Sigmoid colon (tissue), 6 donors: ENCODE measurements at regions not wholly inside any gene's neighbourhood (a gene's known extent, or its start where the extent isn't known, plus 50 kb on each side); places are given as distances from the start of the nearest gene placed in this dataset.
"Not testable (repeated sequence)": the region's sequence is repeated elsewhere in the genome, so short reads cannot be mapped to it uniquely, and the experiment has no call there.

Source experiments
- DNase-seq: peaks from one replicate; pipeline ENCODE4 v3.0.0-alpha.2; 2019
- H3K27ac ChIP-seq, 4 donors: fragments of 200-600 bp; sonication (generic); one replicate each; pipeline ENCODE4 v1.5.1; 2016 to 2019; ENCODE audit warnings: mild to moderate bottlenecking in 1 of 4
- H3K27me3 ChIP-seq, 3 donors: fragments of 200-600 bp; sonication (generic); one replicate each; pipeline ENCODE4 v1.5.1; 2019; ENCODE audit warnings: mild to moderate bottlenecking in 1 of 3
- H3K36me3 ChIP-seq, 4 donors: fragments of 200-600 bp; sonication (generic); one replicate each; pipeline ENCODE4 v1.5.1; 2016 to 2019
- H3K4me1 ChIP-seq, 4 donors: fragments of 200-600 bp; sonication (generic); one replicate each; pipeline ENCODE4 v1.5.1; 2017 to 2019
- H3K4me3 ChIP-seq, 4 donors: fragments of 200-600 bp; sonication (generic); one replicate each; pipeline ENCODE4 v1.5.1; 2017 to 2019; ENCODE audit warnings: mild to moderate bottlenecking in 2 of 4, moderate library complexity in 1 of 4
- H3K9me3 ChIP-seq, 4 donors: fragments of 200-600 bp in 3 of 4; sonication (generic) in 3 of 4; one replicate each; pipeline versions ENCODE4 v1.5.1 to v1.6.1; 2013 to 2019
- CTCF ChIP-seq, 4 experiments: fragments of 450-650 bp in 3 of 4; fragments of 200-600 bp in 1 of 4; IDR thresholded peaks; one replicate each; pipeline ENCODE4 v1.5.1; 2016 to 2019; ENCODE audit warnings: antibody characterized with exemption in 4 of 4, mild to moderate bottlenecking in 3 of 4, moderate library complexity in 2 of 4
- EP300 ChIP-seq, 4 donors: sonication (generic); formaldehyde crosslinking; IDR thresholded peaks; one replicate each; pipeline ENCODE4 v1.6.1; 2017; ENCODE audit warnings: antibody characterized with exemption in 4 of 4
- POLR2A ChIP-seq, 2 donors: fragments of 450-650 bp; IDR thresholded peaks; one replicate each; pipeline ENCODE4 v1.6.1; 2016; ENCODE audit warnings: antibody characterized with exemption in 2 of 2, mild to moderate bottlenecking in 2 of 2, moderate library complexity in 2 of 2
- POLR2AphosphoS5 ChIP-seq, 4 donors: sonication (generic); formaldehyde crosslinking; IDR thresholded peaks; one replicate each; pipeline ENCODE4 v1.6.1; 2017; ENCODE audit warnings: antibody characterized with exemption in 4 of 4
- WGBS, 2 donors: extraction: QIAGEN DNeasy Blood & Tissue Kit; methylation state at CpG; one replicate each; pipeline ENCODE4 v1.1.7; 2013; 5-methylcytosine and 5-hydroxymethylcytosine counted together
- intact Hi-C: fragments of 100-400 bp; cut with DNase I; formaldehyde crosslinking; loops from one replicate; pipeline ENCODE4 v1.15.1; 2023
- donor health status: healthy with polysubstance abuse.
- donor health status: healthy.

GRCh38 chr7:149561072-149561471, 63.5 kb upstream of the ZNF746 start:
- intact Hi-C loops: no loop called here
- TF ChIP-seq CTCF (IDR thresholded peaks at IDR 0.05): no peak
- TF ChIP-seq POLR2A (IDR thresholded peaks at IDR 0.05): no peak
- no peak for TF ChIP-seq EP300 (IDR thresholded peaks at IDR 0.05)
- no peak for TF ChIP-seq POLR2AphosphoS5 (IDR thresholded peaks at IDR 0.05)
- WGBS, 2 donors: 93 to 97% methylated on average over 3 of the region's 3 CpGs
- Histone ChIP-seq H3K36me3 (peaks cover 0 to 28% (median 7%) of the 10 kb centered on the region in 4 donors), H3K27me3 (no peaks in the 10 kb centered on the region), H3K4me1 (peaks cover 0 to 13% (median 4%) of the 10 kb centered on the region in 4 donors), H3K9me3 (peaks cover 0 to 3% (median 0%) of the 10 kb centered on the region in 4 donors), H3K27ac (no peak overlapping the region), H3K4me3 (no peak overlapping the region)
- no peak for DNase-seq

GRCh38 chr7:149559711-149560110, 62.1 kb upstream of the ZNF746 start:
- H3K4me3 ChIP-seq: no peak overlapping the region
- TF ChIP-seq CTCF (IDR thresholded peaks at IDR 0.05): no peak
- TF ChIP-seq POLR2AphosphoS5 (IDR thresholded peaks at IDR 0.05): no peak
- TF ChIP-seq POLR2A (IDR thresholded peaks at IDR 0.05): no peak
- no peak for TF ChIP-seq EP300 (IDR thresholded peaks at IDR 0.05)
- intact Hi-C loops: no loop called here
- DNase-seq: no peak
- no peak overlapping the region for H3K27ac ChIP-seq
- WGBS, 2 donors: 90 to 91% methylated on average over 4 of the region's 4 CpGs
- H3K9me3 ChIP-seq: peaks cover 0 to 3% (median 0%) of the 10 kb centered on the region in 4 donors
- H3K27me3 ChIP-seq: no peaks in the 10 kb centered on the region
- H3K36me3 ChIP-seq: peaks cover 0 to 33% (median 7%) of the 10 kb centered on the region in 4 donors
- peaks cover 0 to 4% (median 0%) of the 10 kb centered on the region in 4 donors for H3K4me1 ChIP-seq

DNA sequence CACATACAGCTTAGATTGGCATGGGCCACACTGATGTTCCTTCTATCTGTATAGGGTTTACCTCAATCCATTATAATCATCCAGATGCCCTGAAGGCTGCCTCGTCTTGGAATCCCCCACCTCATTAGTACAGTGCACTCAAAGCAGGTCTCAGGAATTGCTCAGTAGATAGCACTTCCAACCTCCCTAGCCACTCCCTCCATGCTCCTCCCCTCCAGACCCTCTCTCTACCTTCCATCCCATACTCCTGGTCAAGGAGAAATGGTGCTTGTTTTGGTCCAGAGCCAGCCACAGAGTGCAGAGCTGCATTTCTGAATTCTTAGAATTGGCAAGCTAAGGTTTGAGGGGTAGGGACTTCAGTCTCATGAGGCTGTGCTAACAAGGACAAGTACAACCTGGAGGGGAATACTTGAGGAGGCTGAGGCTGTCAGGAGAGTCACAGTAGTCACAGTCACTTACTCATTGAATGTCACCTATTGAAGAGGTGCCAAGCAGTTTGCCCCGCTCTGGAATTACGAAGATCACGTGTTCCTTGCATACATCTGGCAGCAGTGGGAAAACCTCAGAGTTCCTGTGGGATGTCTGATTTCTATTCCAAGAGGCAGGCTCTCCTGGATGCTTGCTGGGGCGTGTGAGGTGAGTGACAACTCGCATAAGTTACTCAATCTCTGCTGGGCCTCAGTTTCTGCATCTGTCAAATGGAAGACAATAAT, 60.7 kb upstream of the ZNF746 start:
- no peak overlapping the region for H3K4me3 ChIP-seq
- no peaks in the 10 kb centered on the region for H3K9me3 ChIP-seq
- H3K4me1 ChIP-seq: no peaks in the 10 kb centered on the region
- peaks cover 0 to 33% (median 7%) of the 10 kb centered on the region in 4 donors for H3K36me3 ChIP-seq
- no peaks in the 10 kb centered on the region for H3K27me3 ChIP-seq
- intact Hi-C loops: no loop called here
- no peak for DNase-seq
- 97% methylated on average over 6 of the region's 6 CpGs for WGBS, 2 donors
- TF ChIP-seq CTCF (IDR thresholded peaks at IDR 0.05): no peak
- TF ChIP-seq POLR2AphosphoS5 (IDR thresholded peaks at IDR 0.05): no peak
- no peak for TF ChIP-seq POLR2A (IDR thresholded peaks at IDR 0.05)
- no peak for TF ChIP-seq EP300 (IDR thresholded peaks at IDR 0.05)
- H3K27ac ChIP-seq: no peak overlapping the region

- H3K27me3 ChIP-seq, H3K9me3 ChIP-seq, H3K4me3 ChIP-seq, intact Hi-C loops, H3K27ac ChIP-seq, H3K4me1 ChIP-seq, DNase-seq: not testable (repeated sequence)
- 96 to 98% methylated on average over 4 of the region's 4 CpGs for WGBS, 2 donors
- peaks cover 2 to 47% (median 7%) of the 10 kb centered on the region in 4 donors for H3K36me3 ChIP-seq
Observed at GRCh38 chr7:149556525-149556924, 58.9 kb upstream of the ZNF746 start.

- peaks cover 8 to 57% (median 19%) of the 10 kb centered on the region in 4 donors for H3K36me3 ChIP-seq
- H3K27me3 ChIP-seq, H3K4me3 ChIP-seq, H3K4me1 ChIP-seq, intact Hi-C loops, H3K27ac ChIP-seq, DNase-seq, H3K9me3 ChIP-seq: not testable (repeated sequence)
- 94% methylated on average over 27 to 31 of the region's 31 CpGs for WGBS, 2 donors
Observed at GRCh38 chr7:149554821-149555220, 57.2 kb upstream of the ZNF746 start.

DNA sequence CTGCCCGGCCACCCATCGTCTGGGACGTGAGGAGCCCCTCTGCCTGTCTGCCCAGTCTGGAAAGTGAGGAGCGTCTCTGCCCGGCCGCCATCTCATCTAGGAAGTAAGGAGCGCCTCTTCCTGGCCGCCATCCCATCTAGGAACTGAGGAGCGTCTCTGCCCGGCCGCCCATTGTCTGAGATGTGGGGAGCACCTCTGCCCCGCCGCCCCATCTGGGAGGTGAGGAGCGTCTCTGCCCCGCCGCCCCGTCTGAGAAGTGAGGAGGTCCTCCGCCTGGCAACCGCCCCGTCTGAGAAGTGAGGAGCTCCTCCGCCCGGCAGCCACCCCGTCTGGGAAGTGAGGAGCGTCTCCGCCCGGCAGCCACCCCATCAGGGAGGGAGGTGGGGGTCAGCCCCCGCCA, 56.4 kb upstream of the ZNF746 start:
- H3K27me3 ChIP-seq, intact Hi-C loops, H3K9me3 ChIP-seq, H3K4me3 ChIP-seq, H3K27ac ChIP-seq, DNase-seq, H3K4me1 ChIP-seq: not testable (repeated sequence)
- H3K36me3 ChIP-seq: peaks cover 14 to 66% (median 26%) of the 10 kb centered on the region in 4 donors
- WGBS, 2 donors: 97% methylated on average over 27 of the region's 27 CpGs
